Large intestine (tissue), 3 donors: ENCODE measurements at regions not wholly inside any gene's neighbourhood (a gene's known extent, or its start where the extent isn't known, plus 50 kb on each side); places are given as distances from the start of the nearest gene placed in this dataset.

Experiments used
- DNase-seq, 2 donors: peaks; one replicate each; pipeline versions ENCODE4 v3.0.0 to v3.0.0-alpha.2; 2013
- H3K27ac ChIP-seq: one replicate; pipeline ENCODE4 v1.5.1; 2013; ENCODE audit warnings: low read length
- H3K27me3 ChIP-seq: 2 replicates; pipeline ENCODE4 v1.6.1; 2013; ENCODE audit warnings: low read length; ENCODE audit not compliant: control insufficient read depth, insufficient read depth
- H3K36me3 ChIP-seq: 2 replicates; pipeline ENCODE4 v1.6.1; 2013; ENCODE audit warnings: low read length; ENCODE audit not compliant: control insufficient read depth, insufficient read depth
- H3K4me1 ChIP-seq: one replicate; pipeline ENCODE4 v1.6.1; 2013; ENCODE audit warnings: low read length; ENCODE audit not compliant: control insufficient read depth, insufficient read depth
- H3K4me3 ChIP-seq: one replicate; pipeline ENCODE4 v1.5.1; 2013; ENCODE audit warnings: low read length
- H3K9me3 ChIP-seq: one replicate; pipeline ENCODE4 v1.6.1; 2013; ENCODE audit warnings: mild to moderate bottlenecking, low read depth, low read length, moderate library complexity; ENCODE audit not compliant: control insufficient read depth
- WGBS: methylation state at CpG from one replicate; pipeline ENCODE4 v1.1.5; 2013; ENCODE audit warnings: low lambda C conversion rate; ENCODE audit not compliant: insufficient coverage; 5-methylcytosine and 5-hydroxymethylcytosine counted together

DNA sequence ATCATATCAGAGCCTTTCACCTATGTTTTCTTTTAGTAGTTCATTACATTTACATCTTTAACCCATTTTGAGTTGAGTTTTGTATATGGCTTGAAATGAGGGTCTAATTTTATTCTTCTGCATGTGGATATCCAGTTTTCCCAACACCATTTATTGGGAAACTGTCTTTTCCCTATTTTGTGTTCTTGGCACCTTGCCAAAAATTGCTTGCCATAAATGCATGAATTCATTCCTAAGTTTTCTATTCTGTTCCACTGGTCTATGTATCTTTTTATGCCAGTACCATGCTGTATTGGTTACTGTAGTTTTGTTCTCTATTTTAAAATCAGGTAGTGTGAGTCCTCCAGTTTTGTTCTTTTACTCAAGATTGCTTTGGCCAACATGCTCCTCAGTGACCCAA lies 144.0 kb upstream of the OBI1 start:
- H3K36me3 ChIP-seq = no peaks in the 10 kb centered on the region
- H3K27ac ChIP-seq = no peak overlapping the region
- DNase-seq = no peak
- H3K27me3 ChIP-seq = no peaks in the 10 kb centered on the region
- H3K4me1 ChIP-seq = no peaks in the 10 kb centered on the region
- no peaks in the 10 kb centered on the region for H3K9me3 ChIP-seq
- H3K4me3 ChIP-seq = no peak overlapping the region

DNA sequence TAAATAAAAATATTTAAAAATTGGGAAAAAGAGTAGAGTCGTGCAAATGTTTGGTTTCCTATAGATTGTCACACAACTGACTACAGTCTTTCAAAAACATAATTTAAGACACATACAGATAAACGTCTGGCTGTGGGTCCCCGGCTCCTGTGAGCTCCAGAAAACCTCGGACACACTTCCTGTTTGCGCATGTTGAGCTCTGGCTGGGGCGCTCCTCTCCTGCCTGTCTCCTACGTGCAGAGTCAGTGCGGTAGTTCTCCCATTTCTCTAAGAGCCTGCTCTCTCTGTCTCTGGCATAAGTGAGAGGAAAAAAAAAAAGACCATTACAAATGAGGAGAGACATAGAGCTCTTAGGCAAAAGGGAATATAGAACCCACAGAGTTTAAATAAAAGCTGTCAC lies 128.2 kb upstream of the OBI1 start:
- Histone ChIP-seq H3K9me3 (no peaks in the 10 kb centered on the region), H3K4me3 (no peak overlapping the region), H3K36me3 (no peaks in the 10 kb centered on the region), H3K4me1 (no peaks in the 10 kb centered on the region), H3K27ac (no peak overlapping the region), H3K27me3 (no peaks in the 10 kb centered on the region)
- WGBS = 60% methylated on average over 1 of the region's 8 CpGs
- no peak for DNase-seq

DNA sequence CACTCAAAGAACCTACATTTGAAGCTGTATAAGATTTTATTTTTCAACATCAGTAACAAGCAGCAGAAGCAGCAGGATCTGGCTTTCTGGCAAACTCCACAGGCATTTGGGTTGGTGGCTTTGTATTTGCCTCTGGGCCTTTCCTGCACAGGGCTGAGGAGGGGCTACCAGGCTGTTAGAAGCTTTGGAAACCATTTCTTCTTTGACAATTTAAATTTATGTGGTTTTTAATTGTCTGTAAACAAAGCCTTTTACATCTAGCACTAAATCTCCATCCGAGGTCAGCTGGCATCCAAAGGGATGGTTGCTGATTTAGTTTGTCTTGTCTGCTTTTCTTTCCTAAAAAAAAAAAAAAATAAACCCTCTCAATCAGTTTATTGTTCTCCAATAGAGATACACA lies 127.5 kb upstream of the OBI1 start:
- no peaks in the 10 kb centered on the region for H3K36me3 ChIP-seq
- 55% methylated on average over 1 of the region's 1 CpG for WGBS
- no peaks in the 10 kb centered on the region for H3K27me3 ChIP-seq
- no peak overlapping the region for H3K4me3 ChIP-seq
- H3K27ac ChIP-seq = no peak overlapping the region
- H3K4me1 ChIP-seq = no peaks in the 10 kb centered on the region
- DNase-seq = no peak
- no peaks in the 10 kb centered on the region for H3K9me3 ChIP-seq

DNA sequence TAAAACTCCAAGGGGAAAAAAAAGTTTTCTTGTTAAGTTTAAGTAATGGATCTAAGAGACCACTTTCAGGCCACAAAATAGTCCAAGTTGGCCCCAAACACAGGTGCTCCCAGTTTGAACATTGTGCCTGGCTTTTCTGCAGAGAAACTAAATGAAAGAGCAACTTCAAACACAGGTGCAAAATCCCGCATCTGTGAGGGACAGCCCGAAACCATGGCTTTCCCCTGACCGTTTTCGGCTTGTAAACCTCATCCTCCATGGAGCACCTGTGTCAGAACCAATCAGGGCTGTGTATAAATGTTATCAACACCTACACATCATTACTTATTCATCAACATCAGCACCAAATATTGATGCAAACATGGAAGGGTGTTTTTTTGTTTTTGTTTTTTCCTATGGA lies 126.8 kb upstream of the OBI1 start:
- H3K36me3 ChIP-seq = no peaks in the 10 kb centered on the region
- H3K4me1 ChIP-seq = no peaks in the 10 kb centered on the region
- WGBS = no CpG with 5 or more reads among the region's 4 CpGs
- DNase-seq = no peak
- no peak overlapping the region for H3K27ac ChIP-seq
- H3K27me3 ChIP-seq = no peaks in the 10 kb centered on the region
- H3K4me3 ChIP-seq = no peak overlapping the region
- no peaks in the 10 kb centered on the region for H3K9me3 ChIP-seq

DNA sequence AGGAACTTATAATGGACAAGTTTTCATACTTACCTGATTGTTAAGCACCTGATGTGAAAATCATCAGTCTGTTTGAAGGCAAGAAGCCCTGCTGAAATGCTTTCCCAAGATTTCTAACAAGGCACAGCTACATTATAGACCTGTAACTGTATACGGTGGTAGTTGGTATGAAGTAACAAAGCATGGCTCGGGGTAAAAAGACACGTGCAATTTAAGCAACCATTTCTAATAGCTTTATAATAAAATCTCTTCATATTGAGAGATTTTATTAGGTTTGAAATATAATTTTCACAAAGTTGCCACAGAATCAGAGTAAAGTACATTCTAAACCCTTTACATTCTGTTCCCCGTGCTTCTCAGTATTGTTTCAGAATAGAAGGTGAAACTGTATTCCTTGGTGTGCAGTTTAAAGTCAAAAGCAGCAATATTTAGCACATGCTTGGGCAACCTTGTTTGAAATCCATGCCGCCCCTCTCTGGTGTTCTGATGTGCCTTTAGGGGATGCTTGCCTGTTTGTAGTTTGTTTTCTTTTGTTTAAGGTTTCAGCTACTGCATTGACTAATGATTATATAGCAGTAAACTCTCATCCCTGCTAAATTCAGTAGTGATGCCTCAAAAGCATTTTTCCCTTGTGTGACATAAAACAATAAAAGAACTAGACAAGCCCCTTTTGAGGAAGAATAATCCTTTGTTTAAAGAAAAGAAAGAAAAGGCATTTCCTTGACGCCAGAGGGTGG lies 125.2 kb upstream of the OBI1 start:
- H3K27me3 ChIP-seq = peaks cover 2% of the 10 kb centered on the region
- 79% methylated on average over 4 of the region's 6 CpGs for WGBS

DNA sequence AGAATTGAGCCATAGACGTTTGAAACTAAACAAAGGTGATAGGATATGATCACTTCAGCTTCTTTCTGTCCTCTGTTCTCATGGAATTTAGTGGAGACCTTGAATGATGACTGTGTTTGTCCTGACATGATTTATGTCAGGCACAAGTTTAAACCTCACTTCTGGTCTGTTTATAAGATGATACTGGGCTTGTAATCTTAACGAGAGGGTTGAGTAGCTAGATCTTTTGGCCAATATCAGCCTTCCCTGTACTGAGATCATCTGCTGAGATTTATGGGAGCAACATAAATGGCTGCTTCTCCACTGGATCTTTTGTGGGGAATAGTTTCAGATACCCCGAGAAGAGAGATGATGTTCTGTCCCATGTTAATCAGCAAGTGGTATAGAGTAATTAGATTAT lies 121.8 kb upstream of the OBI1 start:
- Histone ChIP-seq H3K36me3 (no peaks in the 10 kb centered on the region), H3K27me3 (peaks cover 2% of the 10 kb centered on the region), H3K4me1 (no peaks in the 10 kb centered on the region), H3K9me3 (no peaks in the 10 kb centered on the region), H3K27ac (no peak overlapping the region), H3K4me3 (no peak overlapping the region)
- WGBS = 25% methylated on average over 2 of the region's 3 CpGs
- no peak for DNase-seq

More for the DNA sequence above, 125.2 kb upstream of the OBI1 start:
- Histone ChIP-seq H3K36me3 (no peaks in the 10 kb centered on the region), H3K4me3 (no peak overlapping the region), H3K4me1 (no peaks in the 10 kb centered on the region), H3K27ac (no peak overlapping the region), H3K9me3 (no peaks in the 10 kb centered on the region)
- no peak for DNase-seq

DNA sequence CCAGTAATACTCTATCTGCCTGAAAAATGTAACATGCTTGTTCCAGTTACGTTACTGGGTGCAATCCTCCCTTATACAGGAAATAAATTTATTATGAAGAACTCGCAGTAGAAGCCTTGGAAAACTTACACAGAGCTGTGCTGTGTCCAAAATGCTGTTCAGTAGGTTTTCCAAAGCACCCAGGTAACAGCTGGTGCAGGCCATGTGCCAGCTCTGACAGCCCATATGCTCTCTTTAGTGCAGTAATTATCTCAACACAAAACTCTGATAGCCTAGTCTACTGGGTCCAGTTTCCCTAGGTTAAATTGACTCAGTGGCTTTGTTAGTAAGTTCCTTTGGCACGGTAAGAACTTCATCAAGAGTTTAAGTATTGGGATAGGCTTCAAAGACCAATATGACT lies 120.7 kb upstream of the OBI1 start:
- H3K4me3 ChIP-seq = no peak overlapping the region

DNA sequence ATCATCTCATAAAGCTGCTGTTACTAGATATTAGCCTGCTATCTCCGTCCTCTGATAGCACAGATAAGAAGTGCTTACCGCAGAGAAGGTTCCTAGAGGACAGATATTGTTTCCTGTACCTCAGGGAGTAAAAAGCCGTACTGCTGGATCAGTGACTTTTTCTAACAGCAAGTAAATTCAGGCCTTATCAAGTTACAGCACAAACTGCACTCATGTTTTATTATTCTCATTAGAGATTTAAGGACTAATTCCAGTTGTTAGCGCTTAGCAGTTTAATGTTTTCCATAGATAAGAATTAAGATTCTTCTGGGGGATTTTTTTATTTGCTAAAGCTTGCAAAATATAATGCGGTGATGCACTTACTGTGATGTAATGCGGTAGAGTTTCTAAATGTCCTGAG lies 119.0 kb upstream of the OBI1 start:
- DNase-seq = peak in 1 of 2 donors; percentile 25
- Histone ChIP-seq H3K27ac (no peak overlapping the region), H3K4me3 (no peak overlapping the region), H3K9me3 (no peaks in the 10 kb centered on the region), H3K4me1 (no peaks in the 10 kb centered on the region), H3K36me3 (no peaks in the 10 kb centered on the region), H3K27me3 (peaks cover 2% of the 10 kb centered on the region)
- 56% methylated on average over 3 of the region's 6 CpGs for WGBS

More for the DNA sequence above, 120.7 kb upstream of the OBI1 start:
- Histone ChIP-seq H3K4me1 (no peaks in the 10 kb centered on the region), H3K27ac (no peak overlapping the region), H3K36me3 (no peaks in the 10 kb centered on the region), H3K27me3 (peaks cover 2% of the 10 kb centered on the region), H3K9me3 (no peaks in the 10 kb centered on the region)
- 90% methylated on average over 2 of the region's 3 CpGs for WGBS
- no peak for DNase-seq

DNA sequence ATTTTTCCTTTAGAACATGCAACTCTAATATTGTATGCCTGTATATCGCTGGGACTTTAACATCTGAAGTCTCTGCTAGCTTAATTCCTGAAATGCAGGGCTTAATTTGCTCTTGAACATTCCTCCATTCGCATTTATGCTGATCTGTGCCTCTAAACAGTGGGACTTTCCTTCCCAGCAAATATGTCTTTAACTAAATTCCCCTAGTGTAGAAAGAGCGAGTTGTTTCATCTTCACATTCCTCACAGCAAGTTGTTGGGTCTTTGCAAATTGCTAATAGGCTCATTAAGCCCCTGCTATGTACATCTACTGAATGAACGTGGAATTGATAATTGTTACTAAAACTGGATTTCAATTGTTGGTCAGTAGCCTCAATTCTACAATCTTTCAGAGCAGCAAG lies 118.4 kb upstream of the OBI1 start:
- Histone ChIP-seq H3K4me1 (no peaks in the 10 kb centered on the region), H3K27ac (no peak overlapping the region), H3K36me3 (no peaks in the 10 kb centered on the region), H3K4me3 (no peak overlapping the region), H3K27me3 (peaks cover 2% of the 10 kb centered on the region), H3K9me3 (no peaks in the 10 kb centered on the region)
- DNase-seq = no peak
- 33% methylated on average over 2 of the region's 4 CpGs for WGBS

DNA sequence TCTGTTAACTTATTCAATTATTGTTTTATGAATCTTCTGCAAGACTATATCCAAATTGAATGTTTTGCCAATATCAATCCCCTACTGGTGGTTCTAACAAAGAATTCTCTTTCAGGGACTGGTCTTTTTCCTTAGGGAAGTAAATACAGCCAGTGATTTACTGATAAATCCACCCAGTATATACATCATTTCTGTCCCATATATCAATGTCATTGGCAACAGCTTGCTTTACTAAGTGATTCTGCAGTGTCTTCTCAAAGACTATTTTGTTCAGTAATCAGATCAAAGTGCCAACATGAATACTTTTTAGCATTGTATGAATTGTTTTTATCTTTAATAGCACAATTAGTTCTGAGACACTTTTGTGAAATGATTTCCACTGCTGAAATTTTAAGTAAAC lies 114.0 kb upstream of the OBI1 start:
- H3K9me3 ChIP-seq = no peaks in the 10 kb centered on the region
- H3K27me3 ChIP-seq = no peaks in the 10 kb centered on the region
- H3K4me1 ChIP-seq = no peaks in the 10 kb centered on the region
- no peak overlapping the region for H3K27ac ChIP-seq
- H3K4me3 ChIP-seq = no peak overlapping the region
- H3K36me3 ChIP-seq = no peaks in the 10 kb centered on the region
- no peak for DNase-seq

DNA sequence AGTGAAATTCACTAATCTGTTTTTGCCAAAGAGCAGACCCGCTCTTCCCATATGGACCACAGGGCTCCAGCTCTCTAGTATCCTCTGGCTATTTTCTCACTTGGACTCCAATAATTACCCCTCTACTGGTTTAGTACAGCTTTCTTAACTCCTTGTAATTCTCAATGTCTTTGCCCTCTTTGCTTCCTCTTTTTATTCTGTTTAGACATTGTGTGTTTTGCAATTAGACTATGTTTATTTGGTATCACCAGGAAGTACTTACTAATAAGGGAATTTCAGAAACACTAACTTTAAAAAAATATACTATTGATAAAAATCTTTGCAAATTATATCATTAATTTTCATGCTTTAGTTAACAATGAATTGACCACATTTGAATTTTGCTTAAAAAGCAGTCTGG lies 111.6 kb upstream of the OBI1 start:
- no peaks in the 10 kb centered on the region for H3K27me3 ChIP-seq
- H3K36me3 ChIP-seq = no peaks in the 10 kb centered on the region
- WGBS = 88% methylated on average over 1 of the region's 1 CpG
- H3K4me3 ChIP-seq = no peak overlapping the region
- H3K27ac ChIP-seq = no peak overlapping the region
- DNase-seq = no peak
- no peaks in the 10 kb centered on the region for H3K4me1 ChIP-seq
- H3K9me3 ChIP-seq = no peaks in the 10 kb centered on the region
